Brain pericyte (primary cell): ENCODE measurements at regions not wholly inside any gene's neighbourhood (a gene's known extent, or its start where the extent isn't known, plus 50 kb on each side); places are given as distances from the start of the nearest gene placed in this dataset.
A peak's percentile ranks its signal among the peaks of the same experiment; 100 is the strongest.
"Not testable (repeated sequence)": the region's sequence is repeated elsewhere in the genome, so short reads cannot be mapped to it uniquely, and the experiment has no call there.

ENCODE experiments used
- DNase-seq: peaks from one replicate; pipeline ENCODE4 v3.0.0-alpha.2; 2012; ENCODE audit warnings: low read depth, low spot score

- no peak for DNase-seq
Observed at GRCh38 chr21:16418642-16419041, 688.9 kb downstream of the USP25 start.

DNA sequence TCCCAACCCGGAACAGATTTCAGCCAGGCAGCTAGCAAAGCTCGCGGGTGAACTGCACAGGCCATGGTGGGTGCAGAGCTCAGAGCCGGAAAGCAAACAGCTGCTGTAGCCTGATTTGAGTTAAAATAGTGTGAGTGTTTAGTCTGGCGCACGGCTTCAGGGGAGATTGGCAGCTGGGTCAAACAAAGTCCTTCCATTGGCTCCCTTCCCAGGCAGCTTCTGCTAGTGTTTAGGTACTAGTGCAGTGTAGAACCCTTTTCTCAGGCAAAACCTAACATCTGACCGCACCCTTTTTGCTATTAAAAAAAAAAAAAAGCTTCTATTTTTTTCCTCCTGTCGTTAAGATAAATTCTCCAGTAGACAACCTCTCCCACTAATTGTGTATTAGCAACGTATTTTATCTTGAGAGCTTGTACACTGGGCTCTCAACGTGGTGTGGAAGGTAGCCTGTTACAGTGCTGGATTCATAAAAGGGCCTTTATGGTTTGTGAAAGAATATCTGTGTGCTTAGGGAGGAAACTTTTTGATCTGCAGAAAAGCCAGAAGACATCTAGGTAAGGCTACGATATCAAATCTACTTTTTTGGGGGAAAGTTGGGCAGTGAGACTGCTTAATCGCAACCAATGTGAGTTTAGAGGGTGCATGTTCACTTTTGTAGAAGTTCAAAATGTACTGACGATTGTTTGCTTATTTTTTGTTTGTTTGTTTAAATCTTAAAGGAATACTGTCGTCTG, 689.6 kb downstream of the USP25 start:
- peak; percentile 81 for DNase-seq

- DNase-seq: no peak
Observed at GRCh38 chr21:16420031-16420724, 690.4 kb downstream of the USP25 start.

GRCh38 chr21:16421007-16421406, 691.2 kb downstream of the USP25 start:
- no peak for DNase-seq

DNA sequence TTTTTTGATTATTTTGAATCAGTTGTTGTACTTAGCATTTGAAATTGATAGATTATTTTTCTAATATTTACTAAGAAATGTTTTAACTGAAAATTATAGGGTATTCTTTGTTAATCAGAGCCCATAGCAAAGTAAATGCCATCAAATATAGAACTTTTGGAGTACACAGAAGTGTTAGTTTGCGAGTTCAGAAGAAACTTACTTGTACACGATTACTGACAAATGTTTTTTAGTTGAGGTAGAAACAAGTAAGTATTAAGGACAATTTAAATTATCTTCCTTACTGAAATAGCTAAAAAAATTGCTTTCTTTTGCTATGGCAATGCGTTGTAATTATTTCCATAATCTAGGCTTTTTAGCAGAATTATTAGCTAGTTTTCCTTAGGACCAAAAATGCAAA, 692.2 kb downstream of the USP25 start:
- no peak for DNase-seq

- no peak for DNase-seq
Observed at GRCh38 chr21:16422702-16423101, 692.9 kb downstream of the USP25 start.

GRCh38 chr21:16423921-16424320, 694.1 kb downstream of the USP25 start:
- DNase-seq: no peak

- DNase-seq: no peak
Observed at GRCh38 chr21:16424331-16424751, 694.6 kb downstream of the USP25 start.

- DNase-seq: no peak
Observed at GRCh38 chr21:16425376-16425775, 695.6 kb downstream of the USP25 start.

GRCh38 chr21:16426936-16427335, 697.2 kb downstream of the USP25 start:
- no peak for DNase-seq

DNA sequence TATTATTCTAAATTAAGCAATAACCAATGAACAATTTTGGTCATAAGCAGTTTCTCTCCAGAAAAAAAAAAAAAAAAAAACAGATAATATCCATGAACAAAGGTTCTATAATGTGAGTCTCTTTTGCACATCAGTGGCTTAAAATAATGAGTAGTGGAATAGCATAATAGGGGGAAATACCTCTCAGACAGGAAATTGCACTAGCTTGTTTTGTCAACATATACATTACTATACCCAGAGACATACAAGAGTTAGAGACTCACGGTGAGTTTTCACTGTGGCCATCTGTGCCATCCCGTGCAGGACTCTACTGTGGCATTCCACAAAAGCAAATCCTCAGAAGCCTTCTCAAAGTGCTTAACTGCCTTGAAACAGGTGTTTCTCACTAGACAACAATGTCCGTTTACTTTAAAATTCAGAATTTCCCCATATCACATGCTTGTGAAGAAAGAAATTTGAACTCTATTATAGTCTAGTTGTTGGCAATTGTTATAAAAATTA, 697.9 kb downstream of the USP25 start:
- no peak for DNase-seq

- no peak for DNase-seq
Observed at GRCh38 chr21:16437586-16437985, 707.8 kb downstream of the USP25 start.

GRCh38 chr21:16438761-16439160, 709.0 kb downstream of the USP25 start:
- DNase-seq: no peak

DNA sequence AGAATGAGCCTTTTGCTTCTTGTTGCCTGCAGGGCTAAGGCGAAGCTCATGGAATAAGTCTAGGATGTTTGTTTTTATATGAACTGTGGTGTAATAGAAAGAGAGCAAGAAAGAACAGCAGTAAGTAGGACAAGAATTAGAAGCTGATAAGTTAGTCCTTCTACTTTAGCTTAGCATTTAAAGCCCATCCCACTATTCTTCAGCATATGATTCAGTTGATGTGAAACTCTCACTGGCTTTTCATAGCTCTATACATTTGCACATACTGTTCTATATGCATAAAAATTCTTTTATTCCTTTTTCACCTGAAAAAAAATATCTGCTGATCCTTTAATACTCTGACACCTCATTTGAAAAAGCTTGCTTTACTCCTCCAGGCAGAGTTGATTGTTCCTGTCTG, 712.0 kb downstream of the USP25 start:
- DNase-seq: no peak

GRCh38 chr21:16454399-16454798, 724.6 kb downstream of the USP25 start:
- DNase-seq: no peak

- DNase-seq: no peak
Observed at GRCh38 chr21:16455526-16455925, 725.7 kb downstream of the USP25 start.

DNA sequence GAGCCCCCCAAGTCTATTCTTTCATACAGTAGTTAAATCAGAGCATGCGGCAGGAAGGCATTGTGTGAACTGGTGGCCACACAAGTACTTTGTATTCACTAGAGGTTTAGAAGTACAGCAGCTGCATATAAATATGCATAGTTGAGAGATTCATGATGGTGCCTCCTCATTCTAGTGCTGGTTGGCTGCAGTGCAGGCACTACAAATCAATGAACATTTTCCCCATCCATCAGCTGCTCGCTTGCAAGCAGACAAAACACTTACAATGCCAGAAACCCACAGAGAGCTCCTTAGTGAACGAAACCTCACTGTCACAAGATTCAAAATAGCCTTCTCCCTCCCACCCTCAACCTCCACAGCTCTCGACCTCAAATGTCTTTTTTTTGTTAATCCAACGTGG, 726.2 kb downstream of the USP25 start:
- no peak for DNase-seq

DNA sequence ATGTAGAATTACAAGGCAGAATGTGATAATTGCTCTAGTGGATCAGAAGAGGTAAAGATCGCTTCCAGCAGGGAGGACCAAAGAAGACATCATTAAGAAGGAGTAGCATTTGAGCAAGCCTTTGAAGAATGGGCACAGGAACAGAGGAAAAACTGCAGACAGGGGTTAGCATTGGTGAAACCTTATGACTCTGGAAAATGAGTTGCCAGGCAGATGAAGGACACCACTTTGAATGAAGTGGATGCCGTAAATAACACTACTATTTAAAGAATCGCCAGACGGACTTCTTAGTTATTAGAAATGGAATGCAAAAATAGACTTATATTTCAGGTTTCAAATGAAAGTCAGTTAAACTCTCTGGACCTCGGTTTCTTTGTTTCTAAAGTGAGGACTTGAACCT, 727.7 kb downstream of the USP25 start:
- no peak for DNase-seq

DNA sequence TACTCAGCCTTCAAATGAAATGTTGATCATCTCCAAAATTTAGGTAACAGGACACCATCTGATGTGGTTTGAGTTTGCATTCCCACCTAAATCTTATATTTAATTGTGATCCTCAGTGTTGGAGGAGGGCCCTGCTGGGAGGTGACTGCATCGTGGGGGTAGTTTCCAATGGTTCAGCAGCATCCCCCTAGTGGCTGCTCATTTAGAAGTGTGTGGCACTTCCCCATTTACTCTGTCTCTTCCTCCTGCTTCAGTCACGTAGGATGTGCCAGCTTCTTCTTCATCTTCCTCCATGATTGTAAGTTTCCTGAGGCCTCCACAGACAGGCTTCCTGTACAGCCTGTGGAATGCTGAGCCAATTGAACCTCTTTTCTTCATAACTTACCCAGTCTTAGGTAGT, 731.2 kb downstream of the USP25 start:
- no peak for DNase-seq

DNA sequence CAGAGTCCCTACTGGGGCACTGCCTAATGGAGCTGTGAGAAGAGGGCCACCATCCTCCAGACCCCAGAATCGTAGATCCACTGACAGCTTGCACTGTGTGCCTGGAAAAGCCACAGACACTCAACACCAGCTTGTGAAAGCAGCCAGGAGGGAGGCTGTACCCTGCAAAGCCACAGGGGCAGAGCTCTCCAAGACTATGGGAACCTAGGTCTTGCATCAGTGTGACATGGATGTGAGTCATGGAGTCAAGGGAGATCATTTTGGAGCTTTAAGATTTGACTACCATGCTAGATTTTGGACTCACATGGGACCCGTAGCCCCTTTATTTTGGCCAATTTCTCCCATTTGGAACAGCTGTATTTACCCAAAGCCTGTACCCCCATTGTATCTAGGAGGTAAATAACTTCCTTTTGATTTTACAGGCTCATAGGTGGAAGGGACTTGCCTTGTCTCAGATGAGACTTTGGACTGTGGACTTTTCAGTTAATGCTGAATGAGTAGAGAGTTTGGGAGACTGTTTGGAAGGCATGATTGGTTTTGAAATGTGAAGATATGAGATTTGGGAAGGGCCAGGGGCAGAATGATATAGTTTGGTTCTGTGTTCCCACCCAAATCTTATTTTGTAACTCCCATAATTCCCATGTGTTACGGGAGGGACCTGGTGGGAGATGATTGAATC, 734.6 kb downstream of the USP25 start:
- DNase-seq: not testable (repeated sequence)

DNA sequence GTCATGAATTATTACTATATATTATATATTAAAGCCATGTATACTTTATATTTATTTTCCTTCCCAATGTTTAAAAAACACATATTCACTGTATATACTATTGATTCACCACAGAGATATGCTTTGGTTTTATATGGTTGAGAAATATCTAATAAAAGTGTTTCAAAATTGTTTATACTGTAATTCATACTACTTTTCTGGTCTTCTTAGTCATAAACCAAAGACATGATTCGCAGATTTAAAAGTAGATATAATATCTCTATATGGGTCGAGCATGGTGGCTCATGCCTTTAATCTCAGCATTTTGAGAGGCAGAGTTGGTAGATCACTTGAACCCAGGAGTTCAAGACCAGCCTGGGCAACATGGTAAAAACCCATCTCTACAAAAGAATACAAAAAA, 738.4 kb downstream of the USP25 start:
- DNase-seq: no peak

- no peak for DNase-seq
Observed at GRCh38 chr21:16473988-16474387, 744.2 kb downstream of the USP25 start.
